ENCODE measurements at regions not wholly inside any gene's neighbourhood (a gene's known extent, or its start where the extent isn't known, plus 50 kb on each side); places are given as distances from the start of the nearest gene placed in this dataset.
"Not testable (repeated sequence)": the region's sequence is repeated elsewhere in the genome, so short reads cannot be mapped to it uniquely, and the experiment has no call there.

DNA sequence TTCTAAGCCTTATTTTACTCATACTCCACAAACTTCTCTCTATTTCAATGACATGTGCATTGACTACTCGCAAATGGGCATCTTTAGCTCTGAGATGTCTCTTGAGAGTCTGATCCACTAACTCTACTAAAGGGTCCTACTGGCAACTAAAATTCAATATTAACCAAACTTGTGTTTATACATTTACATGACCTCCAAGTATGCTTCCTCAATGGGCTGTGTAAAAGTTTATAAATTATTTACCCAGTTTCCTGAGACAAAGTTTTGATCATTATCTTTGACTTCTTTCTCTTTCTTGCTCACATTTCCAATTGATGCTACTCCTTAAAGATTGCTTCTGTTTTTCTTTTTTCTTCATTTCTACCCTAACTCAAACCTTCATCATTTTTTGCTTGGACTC, 510.1 kb upstream of the DAB2 start:
- H3K27ac Mint-ChIP-seq, result no peak overlapping the region
- DNase-seq (ENCODE audit: low spot score in 2 of 2, unreplicated experiment in 2 of 2), result no peak
- H3K27me3 Mint-ChIP-seq (ENCODE audit: low read depth), result peaks cover 7% of the 10 kb centered on the region
- peaks cover 10% of the 10 kb centered on the region for H3K9me3 Mint-ChIP-seq
- no peaks in the 10 kb centered on the region for H3K36me3 Mint-ChIP-seq
- TF ChIP-seq CTCF (IDR thresholded peaks at IDR 0.05; ENCODE audit: unreplicated experiment), result no peak
- H3K4me1 Mint-ChIP-seq, result no peaks in the 10 kb centered on the region
- no peak overlapping the region for H3K4me3 Mint-ChIP-seq

DNA sequence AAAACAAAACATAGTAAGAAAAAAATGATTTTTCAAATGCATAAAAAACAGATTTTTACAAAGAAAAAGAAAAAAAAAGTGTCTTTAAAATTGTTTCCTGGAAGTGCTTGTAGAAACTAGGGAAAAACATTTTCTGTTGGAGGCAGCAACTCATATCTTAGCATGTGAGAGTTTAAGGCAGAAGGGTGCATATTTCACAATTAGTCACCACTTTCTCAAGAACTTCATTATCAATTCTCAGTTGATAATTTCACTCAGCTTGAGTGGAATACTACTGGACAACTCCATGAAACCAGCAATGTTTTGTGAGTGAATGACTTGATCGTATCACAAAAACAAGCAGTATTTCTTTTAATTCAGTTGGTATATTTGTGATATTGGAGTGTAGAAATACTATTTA, 508.3 kb upstream of the DAB2 start:
- H3K4me1 Mint-ChIP-seq, result no peaks in the 10 kb centered on the region
- no peaks in the 10 kb centered on the region for H3K36me3 Mint-ChIP-seq
- TF ChIP-seq CTCF (IDR thresholded peaks at IDR 0.05; ENCODE audit: unreplicated experiment), result no peak
- no peak for DNase-seq (ENCODE audit: low spot score in 2 of 2, unreplicated experiment in 2 of 2)
- H3K4me3 Mint-ChIP-seq, result no peak overlapping the region
- no peak overlapping the region for H3K27ac Mint-ChIP-seq
- peaks cover 8% of the 10 kb centered on the region for H3K27me3 Mint-ChIP-seq (ENCODE audit: low read depth)
- peaks cover 10% of the 10 kb centered on the region for H3K9me3 Mint-ChIP-seq

- no peak for TF ChIP-seq CTCF (IDR thresholded peaks at IDR 0.05; ENCODE audit: unreplicated experiment)
- DNase-seq (ENCODE audit: low spot score in 2 of 2, unreplicated experiment in 2 of 2), result no peak
- Mint-ChIP-seq H3K27me3 (ENCODE audit: low read depth) (peaks cover 5% of the 10 kb centered on the region), H3K27ac (no peak overlapping the region), H3K36me3 (no peaks in the 10 kb centered on the region), H3K9me3 (no peaks in the 10 kb centered on the region), H3K4me1 (no peaks in the 10 kb centered on the region), H3K4me3 (no peak overlapping the region)
Observed at GRCh38 chr5:39928709-39929108, 503.9 kb upstream of the DAB2 start.

GRCh38 chr5:39919876-39920275, 495.1 kb upstream of the DAB2 start:
- TF ChIP-seq CTCF (IDR thresholded peaks at IDR 0.05; ENCODE audit: unreplicated experiment), result no peak
- no peak overlapping the region for H3K4me3 Mint-ChIP-seq

DNA sequence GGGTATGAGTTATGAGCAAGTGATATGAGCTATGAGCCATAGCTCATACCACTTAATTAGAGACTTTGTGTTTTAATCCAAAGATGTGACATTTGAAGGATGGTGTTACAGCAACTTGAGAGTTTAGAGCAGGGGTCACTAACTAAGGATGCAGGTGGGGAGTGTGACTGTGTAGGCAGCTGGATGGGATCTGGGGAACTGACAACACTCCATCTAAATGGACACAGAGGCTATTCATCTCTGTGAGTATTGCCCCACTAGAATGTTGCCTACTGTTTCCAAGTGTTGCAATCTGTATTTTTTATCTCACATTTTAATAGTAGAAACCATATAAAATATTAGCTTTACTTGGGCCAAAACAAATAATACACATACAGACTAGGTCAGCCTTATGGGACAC, 488.1 kb upstream of the DAB2 start:
- Mint-ChIP-seq H3K4me3 (no peak overlapping the region), H3K27me3 (ENCODE audit: low read depth) (no peaks in the 10 kb centered on the region), H3K4me1 (peaks cover 4% of the 10 kb centered on the region), H3K9me3 (peaks cover 22% of the 10 kb centered on the region), H3K27ac (no peak overlapping the region), H3K36me3 (peaks cover 1% of the 10 kb centered on the region)
- DNase-seq (ENCODE audit: low spot score in 2 of 2, unreplicated experiment in 2 of 2), result no peak
- TF ChIP-seq CTCF (IDR thresholded peaks at IDR 0.05; ENCODE audit: unreplicated experiment), result no peak

More at GRCh38 chr5:39919876-39920275, 495.1 kb upstream of the DAB2 start:
- Mint-ChIP-seq H3K36me3 (no peaks in the 10 kb centered on the region), H3K27ac (no peak overlapping the region), H3K4me1 (no peaks in the 10 kb centered on the region), H3K9me3 (peaks cover 4% of the 10 kb centered on the region), H3K27me3 (ENCODE audit: low read depth) (no peaks in the 10 kb centered on the region)
- no peak for DNase-seq (ENCODE audit: low spot score in 2 of 2, unreplicated experiment in 2 of 2)

GRCh38 chr5:39907267-39907951, 482.6 kb upstream of the DAB2 start:
- not testable (repeated sequence) for H3K27me3 Mint-ChIP-seq (ENCODE audit: low read depth); H3K36me3 Mint-ChIP-seq; H3K4me1 Mint-ChIP-seq; H3K4me3 Mint-ChIP-seq; DNase-seq (ENCODE audit: low spot score in 2 of 2, unreplicated experiment in 2 of 2); H3K27ac Mint-ChIP-seq
- H3K9me3 Mint-ChIP-seq, result peaks cover 19% of the 10 kb centered on the region

Data from mesothelial cell of epicardium (in vitro differentiated cells).